BLaER1 treated with 17β-estradiol and CSF1 and Interleukin-3, amounts not matched to agents 10 nM and 100 nM (cell line): ENCODE measurements at regions not wholly inside any gene's neighbourhood (a gene's known extent, or its start where the extent isn't known, plus 50 kb on each side); places are given as distances from the start of the nearest gene placed in this dataset.
"Not testable (repeated sequence)": the region's sequence is repeated elsewhere in the genome, so short reads cannot be mapped to it uniquely, and the experiment has no call there.

Experiments
- H3K27ac ChIP-seq, 11 experiments: shearing (Covaris generic); formaldehyde crosslinking; 2 replicates each; pipeline ENCODE4 v1.8.1; 2022
- H3K27me3 ChIP-seq, 11 experiments: shearing (Covaris generic); formaldehyde crosslinking; 2 replicates each; pipeline ENCODE4 v1.8.1; 2022
- H3K36me3 ChIP-seq, 11 experiments: shearing (Covaris generic); formaldehyde crosslinking; 2 replicates each; pipeline ENCODE4 v1.8.1; 2022
- H3K4me1 ChIP-seq, 10 experiments: shearing (Covaris generic); formaldehyde crosslinking; 2 replicates each; pipeline ENCODE4 v1.8.1; 2022
- H3K4me2 ChIP-seq, 11 experiments: shearing (Covaris generic); formaldehyde crosslinking; 2 replicates each; pipeline ENCODE4 v1.8.1; 2022
- H3K4me3 ChIP-seq, 10 experiments: shearing (Covaris generic); formaldehyde crosslinking; 2 replicates each; pipeline ENCODE4 v1.8.1; 2022
- H3K9ac ChIP-seq, 11 experiments: shearing (Covaris generic); formaldehyde crosslinking; 2 replicates each; pipeline ENCODE4 v1.8.1; 2022
- H3K9me3 ChIP-seq, 11 experiments: shearing (Covaris generic); formaldehyde crosslinking; replicated peaks in 1 of 11; 2 replicates each; pipeline ENCODE4 v1.8.1; 2022
- H4K20me1 ChIP-seq, 11 experiments: shearing (Covaris generic); formaldehyde crosslinking; 2 replicates each; pipeline ENCODE4 v1.8.1; 2022
- Cebpa-rat ChIP-seq, 11 experiments: shearing (Covaris generic); IDR thresholded peaks; 2 replicates each; pipeline ENCODE4 v1.8.1; 2022

GRCh38 chr5:130747556-130747955, 417.5 kb downstream of the HINT1 start:
- Histone ChIP-seq H3K4me1 (peaks cover 0 to 6% (median 2%) of the 10 kb centered on the region in 10 experiments; a peak in 5 of 20 replicates), H3K4me3 (no peak overlapping the region), H3K36me3 (no peaks in the 10 kb centered on the region), H3K9me3 (peaks cover 10 to 22% (median 16%) of the 10 kb centered on the region in 11 experiments), H3K27ac (no peak overlapping the region), H3K4me2 (peak overlapping the region in 1 of 11 experiments; percentile 0; a peak in 2 of 22 replicates), H4K20me1 (no peaks in the 10 kb centered on the region), H3K27me3 (no peaks in the 10 kb centered on the region), H3K9ac (no peak overlapping the region)
- no peak for TF ChIP-seq Cebpa-rat (IDR thresholded peaks at IDR 0.05)

GRCh38 chr5:130746641-130747040, 418.4 kb downstream of the HINT1 start:
- not testable (repeated sequence) for H3K4me3 ChIP-seq, H3K9ac ChIP-seq, H3K27ac ChIP-seq, H3K36me3 ChIP-seq, H3K4me2 ChIP-seq, H4K20me1 ChIP-seq, H3K4me1 ChIP-seq, H3K27me3 ChIP-seq
- H3K9me3 ChIP-seq: peaks cover 10 to 22% (median 16%) of the 10 kb centered on the region in 11 experiments

GRCh38 chr5:130743092-130743491, 422.0 kb downstream of the HINT1 start:
- H3K9me3 ChIP-seq: peaks cover 23 to 38% (median 30%) of the 10 kb centered on the region in 11 experiments
- TF ChIP-seq Cebpa-rat (IDR thresholded peaks at IDR 0.05): no peak

DNA sequence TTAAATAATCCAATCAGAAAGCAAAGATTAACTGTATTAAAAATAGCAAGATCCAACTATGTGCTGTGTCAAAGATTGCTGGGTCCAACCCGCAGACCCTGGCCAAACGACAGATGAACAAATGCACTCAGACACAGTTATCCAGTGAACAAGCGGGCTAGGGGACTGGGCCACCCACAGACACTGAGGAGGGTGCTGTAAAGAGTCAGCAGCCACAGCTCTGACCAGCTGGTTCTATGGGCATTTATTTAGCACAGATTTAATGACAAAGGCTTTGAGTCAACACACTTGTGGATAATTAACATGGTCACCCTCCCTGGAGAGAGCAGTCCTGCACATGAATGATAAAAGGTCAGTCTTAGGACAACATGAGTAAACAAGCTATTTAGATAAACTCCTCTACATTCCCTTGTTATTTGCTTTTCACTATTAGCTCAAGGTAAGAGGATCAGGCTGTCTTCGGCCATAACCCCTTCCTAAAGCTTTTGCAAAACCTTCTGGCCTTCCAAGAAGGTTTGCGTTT, 424.9 kb downstream of the HINT1 start:
- Histone ChIP-seq H3K27ac (no peak overlapping the region), H3K9me3 (peaks cover 12 to 17% (median 13%) of the 10 kb centered on the region in 11 experiments), H3K4me2 (no peak overlapping the region), H4K20me1 (no peaks in the 10 kb centered on the region), H3K4me1 (no peaks in the 10 kb centered on the region), H3K36me3 (no peaks in the 10 kb centered on the region), H3K9ac (no peak overlapping the region), H3K27me3 (no peaks in the 10 kb centered on the region), H3K4me3 (no peak overlapping the region)
- TF ChIP-seq Cebpa-rat (IDR thresholded peaks at IDR 0.05): no peak

More at GRCh38 chr5:130743092-130743491, 422.0 kb downstream of the HINT1 start:
- H3K4me3 ChIP-seq: no peak overlapping the region
- H3K27ac ChIP-seq: no peak overlapping the region
- no peaks in the 10 kb centered on the region for H3K27me3 ChIP-seq
- peaks cover 0 to 6% (median 0%) of the 10 kb centered on the region in 10 experiments; a peak in 2 of 20 replicates for H3K4me1 ChIP-seq
- H3K4me2 ChIP-seq: no peak overlapping the region
- no peak overlapping the region for H3K9ac ChIP-seq
- no peaks in the 10 kb centered on the region for H3K36me3 ChIP-seq
- no peaks in the 10 kb centered on the region for H4K20me1 ChIP-seq

- H3K9ac ChIP-seq: no peak overlapping the region
- no peak overlapping the region for H3K4me2 ChIP-seq
- no peaks in the 10 kb centered on the region for H4K20me1 ChIP-seq
- no peak for TF ChIP-seq Cebpa-rat (IDR thresholded peaks at IDR 0.05)
- no peak overlapping the region for H3K27ac ChIP-seq
- peaks cover 10 to 15% (median 13%) of the 10 kb centered on the region in 11 experiments; a peak in 17 of 22 replicates for H3K9me3 ChIP-seq
- no peaks in the 10 kb centered on the region for H3K36me3 ChIP-seq
- H3K27me3 ChIP-seq: no peaks in the 10 kb centered on the region
- H3K4me3 ChIP-seq: no peak overlapping the region
- H3K4me1 ChIP-seq: no peaks in the 10 kb centered on the region
Observed at GRCh38 chr5:130731839-130732238, 433.2 kb downstream of the HINT1 start.

GRCh38 chr5:130729541-130729940, 435.5 kb downstream of the HINT1 start:
- no peak for TF ChIP-seq Cebpa-rat (IDR thresholded peaks at IDR 0.05)

DNA sequence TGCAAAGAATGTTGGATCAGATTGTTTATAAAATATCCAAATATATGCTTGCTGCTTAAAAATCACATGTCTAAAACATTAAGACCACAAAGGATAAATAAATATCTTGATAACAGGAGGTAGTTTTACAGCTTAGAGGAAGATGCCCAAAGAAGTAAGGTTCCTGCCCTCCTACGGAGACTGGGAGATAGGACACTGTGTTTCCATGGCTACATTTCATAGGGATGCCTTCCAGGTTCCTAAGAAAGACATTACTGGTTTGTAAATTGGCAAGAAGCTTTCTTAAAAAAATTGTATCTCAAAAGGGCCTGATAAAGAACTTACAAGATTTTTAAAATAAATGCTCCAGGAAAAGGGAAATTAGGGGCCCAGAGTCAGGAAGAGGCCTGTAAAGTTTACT, 437.2 kb downstream of the HINT1 start:
- Histone ChIP-seq H3K9me3 (peaks cover 10 to 15% (median 13%) of the 10 kb centered on the region in 11 experiments; a peak in 17 of 22 replicates), H3K27ac (no peak overlapping the region), H3K27me3 (no peaks in the 10 kb centered on the region), H3K4me2 (no peak overlapping the region), H3K9ac (no peak overlapping the region), H3K4me1 (no peaks in the 10 kb centered on the region), H4K20me1 (no peaks in the 10 kb centered on the region), H3K4me3 (no peak overlapping the region), H3K36me3 (no peaks in the 10 kb centered on the region)
- TF ChIP-seq Cebpa-rat (IDR thresholded peaks at IDR 0.05): no peak

More at GRCh38 chr5:130729541-130729940, 435.5 kb downstream of the HINT1 start:
- H3K4me1 ChIP-seq: no peaks in the 10 kb centered on the region
- H3K9ac ChIP-seq: no peak overlapping the region
- no peak overlapping the region for H3K4me2 ChIP-seq
- no peak overlapping the region for H3K4me3 ChIP-seq
- H3K27ac ChIP-seq: no peak overlapping the region
- no peaks in the 10 kb centered on the region for H4K20me1 ChIP-seq
- H3K9me3 ChIP-seq: peaks cover 10 to 15% (median 13%) of the 10 kb centered on the region in 11 experiments; a peak in 17 of 22 replicates
- no peaks in the 10 kb centered on the region for H3K27me3 ChIP-seq
- no peaks in the 10 kb centered on the region for H3K36me3 ChIP-seq

GRCh38 chr5:130724658-130725057, 440.4 kb downstream of the HINT1 start:
- no peak overlapping the region for H3K9ac ChIP-seq
- H3K4me2 ChIP-seq: no peak overlapping the region
- no peak overlapping the region for H3K4me3 ChIP-seq
- TF ChIP-seq Cebpa-rat (IDR thresholded peaks at IDR 0.05): no peak
- no peaks in the 10 kb centered on the region for H3K36me3 ChIP-seq
- no peaks in the 10 kb centered on the region for H3K9me3 ChIP-seq
- no peak overlapping the region for H3K27ac ChIP-seq
- H3K27me3 ChIP-seq: no peaks in the 10 kb centered on the region
- no peaks in the 10 kb centered on the region for H3K4me1 ChIP-seq
- no peaks in the 10 kb centered on the region for H4K20me1 ChIP-seq

GRCh38 chr5:130720355-130720754, 444.7 kb downstream of the HINT1 start:
- Histone ChIP-seq H3K9ac (no peak overlapping the region), H3K4me1 (no peaks in the 10 kb centered on the region), H4K20me1 (no peaks in the 10 kb centered on the region), H3K4me2 (no peak overlapping the region), H3K9me3 (no peaks in the 10 kb centered on the region), H3K36me3 (no peaks in the 10 kb centered on the region), H3K4me3 (no peak overlapping the region), H3K27ac (no peak overlapping the region), H3K27me3 (no peaks in the 10 kb centered on the region)
- TF ChIP-seq Cebpa-rat (IDR thresholded peaks at IDR 0.05): no peak

- Histone ChIP-seq H3K27me3 (no peaks in the 10 kb centered on the region), H4K20me1 (no peaks in the 10 kb centered on the region), H3K36me3 (no peaks in the 10 kb centered on the region), H3K4me2 (no peak overlapping the region), H3K27ac (no peak overlapping the region), H3K9ac (no peak overlapping the region), H3K4me1 (no peaks in the 10 kb centered on the region), H3K9me3 (no peaks in the 10 kb centered on the region), H3K4me3 (no peak overlapping the region)
- no peak for TF ChIP-seq Cebpa-rat (IDR thresholded peaks at IDR 0.05)
Observed at GRCh38 chr5:130715541-130715940, 449.5 kb downstream of the HINT1 start.
